CD4-positive, alpha-beta T cell treated with Interleukin-10 for 1 hour (primary cell): ENCODE measurements at regions not wholly inside any gene's neighbourhood (a gene's known extent, or its start where the extent isn't known, plus 50 kb on each side); places are given as distances from the start of the nearest gene placed in this dataset.

Source experiments
- DNase-seq: peaks from one replicate; pipeline ENCODE4 v3.0.0-alpha.2; 2020

GRCh38 chr14:32006263-32007110, 70.6 kb upstream of the ARHGAP5 start:
- no peak for DNase-seq

GRCh38 chr14:32007755-32008362, 69.2 kb upstream of the ARHGAP5 start:
- DNase-seq, result no peak

DNA sequence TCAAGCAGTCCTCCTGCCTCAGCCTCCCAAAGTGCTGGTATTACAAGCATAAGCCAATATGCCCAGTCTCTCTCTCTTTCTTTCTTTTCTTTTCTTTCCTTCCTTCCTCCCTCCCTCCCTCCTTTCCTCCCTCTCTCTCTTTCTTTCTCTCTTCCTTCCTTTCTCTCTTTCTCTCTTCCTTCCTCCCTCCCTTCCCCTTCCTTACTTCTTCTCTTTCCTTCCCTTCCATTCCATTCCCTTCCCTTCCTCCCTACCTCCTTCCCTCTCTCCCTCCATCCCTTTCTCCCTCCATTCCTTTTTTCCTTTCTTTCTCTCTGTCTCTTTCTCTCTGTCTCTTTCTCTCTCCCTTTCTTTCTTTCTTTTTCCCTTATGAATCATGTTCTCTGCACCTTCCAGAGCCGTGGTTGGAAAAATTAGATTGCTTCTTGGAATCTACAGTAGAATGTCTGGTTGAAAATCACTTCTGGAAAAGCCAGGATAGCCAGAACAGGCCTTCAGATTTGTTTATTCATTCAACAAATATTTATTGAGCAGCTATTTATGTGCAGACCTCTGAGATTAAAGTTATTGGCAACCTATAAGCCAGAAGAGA, 68.4 kb upstream of the ARHGAP5 start:
- no peak for DNase-seq

DNA sequence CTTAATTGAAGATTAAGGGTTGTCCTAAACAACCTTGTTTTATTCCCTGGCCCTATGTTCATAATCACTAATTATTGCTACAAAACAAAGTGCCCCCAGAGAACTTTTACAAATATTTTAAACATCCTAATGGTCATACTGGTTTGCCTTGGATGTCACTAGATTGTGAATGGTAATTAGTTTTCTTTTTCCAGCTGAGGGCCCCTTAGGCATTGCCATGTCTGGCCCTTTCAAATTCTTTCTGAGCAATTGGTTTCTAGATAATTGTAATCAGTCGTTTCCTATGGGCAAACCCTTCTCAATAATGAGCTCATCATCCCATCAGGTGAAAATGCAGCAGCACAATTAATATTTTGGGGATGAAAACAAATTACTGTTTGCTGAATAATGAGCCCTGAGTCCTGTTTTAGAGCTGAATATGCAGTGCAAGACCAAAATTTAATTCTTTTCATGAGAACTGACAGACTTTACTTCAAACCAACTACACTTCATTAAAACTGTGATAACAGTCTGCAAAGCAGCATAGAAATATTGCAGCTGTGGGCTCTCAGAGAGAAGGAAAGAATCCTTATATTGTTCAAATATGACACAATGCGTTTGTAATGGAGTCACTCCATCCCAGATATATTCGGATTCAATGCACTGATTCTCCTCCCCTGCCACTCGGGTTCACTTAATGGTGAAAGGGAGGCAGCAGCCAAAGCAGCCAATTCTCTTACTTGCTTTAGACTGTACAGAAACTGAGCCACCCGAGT, 67.7 kb upstream of the ARHGAP5 start:
- no peak for DNase-seq

DNA sequence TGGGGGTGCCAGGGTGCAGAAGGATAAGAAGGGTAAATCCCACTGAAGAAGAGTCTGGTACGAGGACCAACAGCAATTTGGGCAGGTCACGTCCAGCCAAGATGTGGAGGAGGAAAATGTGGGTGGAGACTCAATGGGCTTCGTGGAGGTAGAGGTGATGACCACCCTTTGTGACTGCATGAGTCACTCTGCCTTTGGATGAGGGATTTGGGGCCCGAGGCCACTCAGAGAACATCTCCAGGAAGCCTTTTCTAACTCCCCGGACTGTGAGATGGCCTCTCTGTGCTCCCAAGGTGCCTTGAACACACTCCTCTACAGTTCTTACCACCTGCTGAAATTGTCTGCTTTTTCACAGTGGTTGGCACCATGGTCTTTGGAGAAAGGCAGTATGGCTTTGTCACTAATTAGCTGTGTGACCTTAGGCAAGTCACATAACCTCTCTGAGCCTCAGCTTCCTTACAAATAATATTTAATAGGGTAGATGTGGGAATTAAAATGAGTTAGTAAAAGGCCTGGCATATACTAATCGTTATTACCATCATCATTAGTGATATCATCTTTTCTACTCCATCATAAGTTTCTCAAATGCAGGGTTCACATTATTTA, 67.0 kb upstream of the ARHGAP5 start:
- no peak for DNase-seq

- DNase-seq, result no peak
These were observed 66.4 kb upstream of the ARHGAP5 start for GRCh38 chr14:32010604-32011125.

DNA sequence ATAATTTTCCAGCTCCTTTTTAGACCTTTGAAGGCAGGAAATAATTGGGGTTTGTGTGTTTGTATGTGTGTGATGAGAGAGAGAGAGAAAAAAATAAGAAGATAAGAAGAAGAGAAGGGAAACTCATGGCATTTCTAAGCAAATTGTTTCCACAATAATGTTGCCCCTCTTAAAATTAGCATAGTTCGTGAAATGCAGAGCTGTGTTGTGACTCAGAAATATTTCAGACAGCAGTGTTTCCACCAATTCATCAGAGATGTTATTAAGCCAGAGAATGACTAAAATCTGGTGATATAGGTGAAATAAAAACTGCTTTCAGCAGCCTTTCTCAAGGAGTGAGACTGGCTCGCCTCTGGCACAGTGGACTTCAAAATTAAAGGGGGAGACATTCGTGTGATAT, 65.9 kb upstream of the ARHGAP5 start:
- DNase-seq, result no peak

- DNase-seq, result no peak
These were observed 65.0 kb upstream of the ARHGAP5 start for GRCh38 chr14:32012062-32012461.

DNA sequence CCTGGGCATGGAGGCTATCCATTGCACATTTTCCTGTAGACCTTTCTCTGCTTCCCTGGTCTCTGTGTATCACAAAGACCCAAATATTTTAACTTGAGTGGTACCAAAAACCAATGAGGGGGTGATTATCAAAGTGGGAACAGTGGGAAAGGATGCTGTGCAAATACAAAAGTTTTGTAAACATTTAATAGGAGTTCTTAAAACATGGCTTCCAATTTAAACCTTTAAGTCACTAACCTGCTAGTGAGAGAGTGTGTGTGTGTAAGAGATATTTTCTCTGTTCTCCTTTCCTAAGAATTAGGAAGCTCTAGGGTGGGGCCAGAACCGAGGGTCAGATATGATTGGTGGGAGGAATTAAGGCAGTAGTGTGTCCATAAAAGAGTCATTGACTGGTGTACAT, 64.5 kb upstream of the ARHGAP5 start:
- DNase-seq, result no peak

GRCh38 chr14:32013083-32013482, 64.0 kb upstream of the ARHGAP5 start:
- no peak for DNase-seq

DNA sequence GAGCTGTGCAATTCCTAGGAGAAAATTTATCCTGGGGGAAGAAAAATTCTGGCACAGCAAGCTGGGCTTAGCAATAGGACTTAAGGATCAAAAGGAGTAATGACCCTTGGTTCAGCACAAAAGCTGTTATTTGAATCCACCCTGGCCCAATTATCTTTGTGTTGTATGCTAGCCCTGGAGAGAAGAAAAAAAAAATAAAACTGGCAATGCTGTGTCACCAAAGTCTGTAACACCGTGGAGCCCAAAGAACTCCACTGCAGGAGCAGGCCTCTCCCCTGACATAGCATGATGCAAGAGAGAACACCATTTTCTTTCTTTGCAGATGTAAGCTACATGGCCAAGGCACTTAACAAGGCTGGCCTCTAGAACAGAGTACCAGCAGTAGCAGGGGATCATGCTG, 63.0 kb upstream of the ARHGAP5 start:
- DNase-seq, result no peak

DNA sequence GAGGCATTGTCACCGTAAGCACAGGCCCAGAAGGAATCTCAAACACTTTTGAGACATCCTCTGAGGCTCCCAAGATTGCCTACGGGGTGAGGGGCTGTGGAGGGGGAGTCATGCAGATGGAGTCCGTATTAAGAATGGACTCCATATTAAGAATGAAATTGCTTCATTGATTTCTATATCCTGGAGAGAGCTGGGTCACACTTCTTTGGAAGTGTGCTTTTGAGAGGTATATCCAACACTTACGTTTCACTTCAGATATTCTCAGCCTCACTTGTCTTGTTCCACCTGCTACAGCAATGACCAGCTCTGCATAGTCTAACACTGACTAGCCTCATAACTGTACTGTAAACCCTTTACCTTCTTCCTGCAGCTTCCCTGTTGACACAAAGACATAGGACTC, 62.6 kb upstream of the ARHGAP5 start:
- DNase-seq, result no peak

- DNase-seq, result no peak
These were observed 61.9 kb upstream of the ARHGAP5 start for GRCh38 chr14:32015166-32015565.

DNA sequence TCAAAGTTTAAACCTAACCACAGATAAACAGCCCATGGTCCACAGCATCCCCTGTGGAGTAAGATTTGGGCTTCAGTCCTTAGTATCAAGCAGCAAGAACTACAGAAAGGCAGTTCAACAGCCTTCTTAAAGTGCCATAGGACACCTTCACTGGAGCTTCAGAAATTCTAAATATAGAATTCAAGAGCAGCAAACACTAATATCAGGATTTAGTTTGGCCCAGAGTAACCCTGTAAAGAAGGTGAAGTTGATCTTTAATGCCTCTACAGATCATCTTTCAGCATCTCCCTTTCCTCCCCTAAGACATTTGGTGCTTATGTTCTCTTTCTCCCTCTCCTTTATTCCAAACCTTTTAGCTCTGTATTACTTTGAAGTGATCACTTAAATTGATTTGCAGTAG, 59.5 kb upstream of the ARHGAP5 start:
- no peak for DNase-seq

DNA sequence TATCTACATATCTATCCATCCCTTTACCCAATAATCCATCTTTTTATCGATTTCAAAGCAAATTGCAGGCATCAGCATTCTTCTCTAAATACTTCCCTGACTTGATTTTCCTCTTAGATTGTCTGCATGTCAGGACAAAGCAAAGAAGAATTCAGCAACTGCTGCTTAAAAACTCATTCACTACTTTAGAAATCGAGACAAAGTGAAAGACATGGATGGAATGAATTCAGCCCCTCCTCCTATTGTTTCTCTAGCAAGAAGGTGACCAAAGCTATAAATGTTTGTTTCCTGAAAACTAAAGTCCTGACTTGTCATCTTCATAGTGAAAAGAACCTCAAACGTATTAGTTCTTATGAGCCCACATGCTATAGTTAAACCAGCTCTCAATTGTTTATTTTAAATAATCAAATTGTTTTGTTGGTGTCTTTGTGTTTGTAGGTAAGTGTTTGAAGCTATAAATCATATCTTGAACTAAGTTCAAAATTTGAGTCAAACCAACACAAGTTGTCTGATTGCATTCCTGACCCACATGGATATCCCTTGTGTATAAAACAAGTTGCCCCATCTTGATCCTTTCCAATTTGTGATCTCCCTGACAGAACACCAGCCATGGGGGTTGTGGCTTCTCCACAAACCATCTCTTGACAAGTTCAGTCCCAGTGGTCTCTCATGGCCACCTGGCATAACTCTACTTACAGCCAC, 58.6 kb upstream of the ARHGAP5 start:
- DNase-seq, result no peak

DNA sequence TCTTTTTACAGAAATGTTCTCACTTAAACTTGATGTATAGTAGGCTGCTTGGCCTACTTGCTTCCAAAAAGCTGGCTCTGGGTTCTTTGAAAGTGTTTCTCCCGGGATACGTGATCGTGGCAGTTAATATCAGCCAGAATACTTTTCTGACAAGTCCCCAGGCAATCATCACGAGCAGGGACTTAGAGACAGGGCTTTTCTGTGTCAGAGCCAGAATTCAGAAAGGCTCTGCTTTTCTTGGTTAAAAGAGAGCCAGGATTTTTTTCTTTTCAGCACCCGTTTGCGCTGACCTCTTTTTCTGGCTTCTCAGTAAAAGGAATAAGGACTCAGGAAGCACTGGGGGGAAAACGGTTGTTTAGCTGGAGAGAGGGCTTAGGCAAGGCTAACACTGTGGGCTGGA, 57.8 kb upstream of the ARHGAP5 start:
- DNase-seq, result no peak

DNA sequence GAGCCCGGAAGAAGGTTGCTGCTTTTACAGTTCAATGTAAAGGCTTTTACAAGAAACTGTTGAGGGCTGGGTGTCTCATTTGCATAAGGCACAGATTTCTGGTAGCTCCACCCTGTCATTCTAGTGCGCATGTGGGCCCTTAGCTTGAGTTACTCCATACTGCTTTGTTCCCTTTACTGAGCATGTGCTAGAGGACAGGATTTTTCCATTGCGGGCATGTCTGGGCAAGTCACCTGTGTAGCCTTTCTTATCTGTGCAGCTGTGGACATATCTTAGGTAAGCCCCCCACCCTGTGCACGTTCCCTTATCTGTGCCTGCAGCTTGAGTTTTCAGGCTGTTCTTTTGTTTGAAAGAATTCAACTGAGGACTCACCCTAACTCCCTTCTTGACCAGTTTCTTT, 56.2 kb upstream of the ARHGAP5 start:
- DNase-seq, result no peak

GRCh38 chr14:32021341-32021740, 55.8 kb upstream of the ARHGAP5 start:
- no peak for DNase-seq

DNA sequence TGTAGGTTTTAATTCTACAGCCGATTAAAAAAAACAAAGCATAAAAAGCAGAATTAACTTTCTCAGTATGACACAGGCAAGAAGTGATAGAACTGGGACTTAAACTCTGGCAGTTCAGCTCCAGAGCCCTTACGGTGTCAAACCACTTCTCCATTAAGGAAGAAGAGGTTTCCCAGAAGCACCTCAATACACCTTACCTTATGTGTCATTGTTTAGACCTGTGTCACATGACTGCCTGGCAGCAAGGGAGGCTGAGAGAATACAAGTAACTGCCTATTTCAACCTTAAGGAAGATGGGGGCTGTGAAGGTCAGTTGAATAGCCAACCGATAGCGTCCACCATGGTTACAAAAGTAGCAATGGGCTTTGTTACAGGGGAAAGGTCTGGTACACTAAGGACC, 54.6 kb upstream of the ARHGAP5 start:
- no peak for DNase-seq

DNA sequence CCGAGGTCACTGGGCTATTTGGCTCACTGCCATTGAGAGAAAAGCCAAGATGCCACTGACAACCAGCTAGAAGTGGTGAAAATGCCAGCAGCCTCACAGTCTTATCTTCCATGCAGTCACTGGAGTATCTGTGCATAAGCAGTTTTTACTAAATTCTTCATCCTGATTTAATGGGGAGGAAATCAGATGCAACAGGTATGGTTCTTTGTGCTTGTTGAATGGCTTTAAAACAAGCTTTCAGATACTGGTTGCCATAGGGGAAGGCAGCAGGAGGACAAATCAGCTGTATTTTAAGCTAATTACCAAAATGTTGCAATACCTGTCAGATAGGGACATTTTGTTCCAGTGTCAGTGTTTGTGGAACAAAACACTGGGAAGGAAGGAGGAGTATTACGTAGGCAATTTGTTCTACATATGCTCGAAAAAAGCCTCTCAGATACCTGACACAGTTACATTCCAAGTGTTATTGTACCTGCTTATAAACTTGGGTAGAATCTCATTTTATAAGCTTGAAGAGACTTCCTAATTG, 54.1 kb upstream of the ARHGAP5 start:
- no peak for DNase-seq

- DNase-seq, result no peak
These were observed 53.6 kb upstream of the ARHGAP5 start for GRCh38 chr14:32023540-32023939.
